GM12878 (cell line): ENCODE measurements at regions not wholly inside any gene's neighbourhood (a gene's known extent, or its start where the extent isn't known, plus 50 kb on each side); places are given as distances from the start of the nearest gene placed in this dataset.
"Not testable (repeated sequence)": the region's sequence is repeated elsewhere in the genome, so short reads cannot be mapped to it uniquely, and the experiment has no call there.

Experiments used
- ATF2 ChIP-seq: IDR thresholded peaks from 2 replicates; pipeline ENCODE4 v1.6.1; 2012; ENCODE audit warnings: low read length, inconsistent platforms
- CBX3 ChIP-seq: fragments of 200-600 bp; sonication (generic); IDR thresholded peaks from 2 replicates; pipeline ENCODE4 v1.6.1; 2016; ENCODE audit warnings: low read depth, borderline replicate concordance
- CHD4 ChIP-seq: fragments of 200-600 bp; sonication (generic); IDR thresholded peaks from 2 replicates; pipeline ENCODE4 v1.6.1; 2016; ENCODE audit warnings: mild to moderate bottlenecking
- CREB1 ChIP-seq: IDR thresholded peaks from 2 replicates; pipeline ENCODE4 v1.6.1; 2012; ENCODE audit warnings: low read depth, mild to moderate bottlenecking, inconsistent platforms
- HDGF ChIP-seq: fragments of 450-650 bp; IDR thresholded peaks from 2 replicates; pipeline ENCODE4 v1.6.1; 2016; ENCODE audit warnings: antibody characterized with exemption
- POLR2A ChIP-seq: IDR thresholded peaks from 2 replicates; pipeline ENCODE4 v1.6.1; 2011; ENCODE audit warnings: low read depth, mild to moderate bottlenecking, low read length

GRCh38 chr14:105769061-105769730 is 242.8 kb downstream of the TMEM121 start:
- TF ChIP-seq ATF2, POLR2A, CBX3, CHD4, HDGF, CREB1: not testable (repeated sequence)
